Loucy (cell line): ENCODE measurements at regions not wholly inside any gene's neighbourhood (a gene's known extent, or its start where the extent isn't known, plus 50 kb on each side); places are given as distances from the start of the nearest gene placed in this dataset.

Experiments
- H2AFZ ChIP-seq: fragments of 200-600 bp; sonication (generic); 2 replicates; pipeline ENCODE4 v1.6.0; 2016; ENCODE audit warnings: antibody characterized with exemption, mild to moderate bottlenecking, low read length, moderate library complexity
- H3F3A ChIP-seq: fragments of 200-600 bp; 2 replicates; pipeline ENCODE4 v1.6.0; 2016; ENCODE audit warnings: antibody characterized with exemption, low read depth, mild to moderate bottlenecking
- H3K27me3 ChIP-seq: fragments of 200-600 bp; sonication (generic); 2 replicates; pipeline ENCODE4 v1.6.1; 2014; ENCODE audit warnings: low read length, mild to moderate bottlenecking; ENCODE audit not compliant: insufficient read depth, poor library complexity, severe bottlenecking
- H3K36me3 ChIP-seq: fragments of 200-600 bp; sonication (generic); 2 replicates; pipeline ENCODE4 v1.6.1; 2016; ENCODE audit warnings: low read length; ENCODE audit not compliant: insufficient read depth
- H3K4me1 ChIP-seq: fragments of 200-600 bp; sonication (generic); 2 replicates; pipeline ENCODE4 v1.5.1; 2014; ENCODE audit warnings: low read length, mild to moderate bottlenecking; ENCODE audit not compliant: insufficient read depth, poor library complexity, severe bottlenecking
- H3K4me2 ChIP-seq: fragments of 200-600 bp; sonication (generic); 2 replicates; pipeline ENCODE4 v1.6.0; 2014; ENCODE audit warnings: antibody characterized with exemption, low read length, low read depth, mild to moderate bottlenecking; ENCODE audit not compliant: poor library complexity, severe bottlenecking
- H3K4me3 ChIP-seq: fragments of 200-600 bp; sonication (generic); 2 replicates; pipeline ENCODE4 v1.5.1; 2014; ENCODE audit warnings: low read length, mild to moderate bottlenecking, mixed read lengths; ENCODE audit not compliant: poor library complexity, severe bottlenecking
- H3K79me2 ChIP-seq: fragments of 200-600 bp; sonication (generic); 2 replicates; pipeline ENCODE4 v1.6.1; 2014; ENCODE audit warnings: low read length; ENCODE audit not compliant: insufficient read depth
- H3K9ac ChIP-seq: fragments of 200-600 bp; sonication (generic); 2 replicates; pipeline ENCODE4 v1.6.0; 2014; ENCODE audit warnings: mild to moderate bottlenecking, low read depth, low read length, moderate library complexity; ENCODE audit not compliant: poor library complexity, severe bottlenecking
- H3K9me2 ChIP-seq: fragments of 200-600 bp; sonication (generic); replicated peaks from 2 replicates; pipeline ENCODE4 v1.6.1; 2016; ENCODE audit warnings: low read depth, low read length, mixed read lengths
- H3K9me3 ChIP-seq: fragments of 200-600 bp; sonication (generic); 2 replicates; pipeline ENCODE4 v1.6.1; 2014; ENCODE audit warnings: mild to moderate bottlenecking, antibody characterized with exemption, low read length, low read depth; ENCODE audit not compliant: insufficient read depth
- H4K20me1 ChIP-seq: fragments of 200-600 bp; sonication (generic); 2 replicates; pipeline ENCODE4 v1.6.0; 2014; ENCODE audit warnings: antibody characterized with exemption, low read length, mild to moderate bottlenecking; ENCODE audit not compliant: insufficient read depth, poor library complexity, severe bottlenecking
- CTCF ChIP-seq: fragments of 200-600 bp; sonication (generic); conservative IDR thresholded peaks from 2 replicates; pipeline ENCODE4 v1.5.1; 2014; ENCODE audit warnings: mild to moderate bottlenecking, antibody characterized with exemption, low read length
- EZH2phosphoT487 ChIP-seq: fragments of 200-600 bp; IDR thresholded peaks from 2 replicates; pipeline ENCODE4 v1.6.1; 2018; ENCODE audit warnings: antibody characterized with exemption, mild to moderate bottlenecking, moderate library complexity, borderline replicate concordance

DNA sequence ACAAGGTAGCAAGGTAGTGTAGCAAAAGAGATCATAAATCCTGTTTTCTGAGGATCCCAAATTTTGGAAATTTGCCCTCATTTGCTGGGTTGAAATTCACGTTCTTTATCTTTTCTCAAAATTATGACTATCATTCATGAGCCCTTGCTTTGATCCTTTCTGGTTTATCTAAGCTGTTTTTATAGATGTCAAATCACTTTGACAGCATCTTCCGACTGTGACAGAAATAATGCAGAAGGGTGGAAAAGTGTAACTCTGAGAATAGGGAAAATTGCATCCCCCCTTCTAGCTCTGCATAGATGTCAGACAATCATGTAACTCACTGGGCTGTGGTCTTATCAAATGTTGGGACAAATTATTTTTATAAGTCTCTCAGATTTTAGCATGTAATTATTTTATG is 550.1 kb downstream of the OMA1 start:
- no peaks in the 10 kb centered on the region for H3K4me1 ChIP-seq
- TF ChIP-seq CTCF (no peak), EZH2phosphoT487 (no peak)
- no peak overlapping the region for H2AFZ ChIP-seq

GRCh38 chr1:57991289-57991688 is 555.2 kb downstream of the OMA1 start:
- Histone ChIP-seq H3K79me2 (no peaks in the 10 kb centered on the region), H2AFZ (no peak overlapping the region), H3F3A (no peaks in the 10 kb centered on the region), H3K4me1 (peaks cover 15% of the 10 kb centered on the region), H3K9ac (no peak overlapping the region), H3K4me3 (no peak overlapping the region), H4K20me1 (no peaks in the 10 kb centered on the region), H3K36me3 (no peaks in the 10 kb centered on the region), H3K9me3 (no peaks in the 10 kb centered on the region), H3K9me2 (no peaks in the 10 kb centered on the region), H3K4me2 (no peak overlapping the region), H3K27me3 (no peaks in the 10 kb centered on the region)
- TF ChIP-seq EZH2phosphoT487 (no peak), CTCF (no peak)

More for the DNA sequence above, 550.1 kb downstream of the OMA1 start:
- H3K36me3 ChIP-seq = no peaks in the 10 kb centered on the region
- no peaks in the 10 kb centered on the region for H3K9me3 ChIP-seq
- no peak overlapping the region for H3K4me2 ChIP-seq
- H3K27me3 ChIP-seq = no peaks in the 10 kb centered on the region
- no peaks in the 10 kb centered on the region for H3K9me2 ChIP-seq
- no peak overlapping the region for H3K9ac ChIP-seq
- no peaks in the 10 kb centered on the region for H3F3A ChIP-seq
- H4K20me1 ChIP-seq = no peaks in the 10 kb centered on the region
- H3K4me3 ChIP-seq = no peak overlapping the region
- no peaks in the 10 kb centered on the region for H3K79me2 ChIP-seq

GRCh38 chr1:57989877-57990276 is 556.6 kb downstream of the OMA1 start:
- Histone ChIP-seq H3K27me3 (no peaks in the 10 kb centered on the region), H3K79me2 (no peaks in the 10 kb centered on the region), H4K20me1 (no peaks in the 10 kb centered on the region), H3K4me1 (peaks cover 21% of the 10 kb centered on the region), H3K9ac (no peak overlapping the region), H3K9me3 (no peaks in the 10 kb centered on the region), H2AFZ (no peak overlapping the region), H3K4me2 (no peak overlapping the region), H3F3A (no peaks in the 10 kb centered on the region), H3K9me2 (no peaks in the 10 kb centered on the region), H3K4me3 (no peak overlapping the region), H3K36me3 (no peaks in the 10 kb centered on the region)
- TF ChIP-seq EZH2phosphoT487 = no peak

GRCh38 chr1:57987523-57987922 is 559.0 kb downstream of the OMA1 start:
- no peak for TF ChIP-seq EZH2phosphoT487
- no peak for TF ChIP-seq CTCF
- no peaks in the 10 kb centered on the region for H3F3A ChIP-seq
- H3K4me2 ChIP-seq = no peak overlapping the region

More at GRCh38 chr1:57987523-57987922, 559.0 kb downstream of the OMA1 start:
- no peaks in the 10 kb centered on the region for H3K9me3 ChIP-seq
- H3K4me3 ChIP-seq = no peak overlapping the region
- no peaks in the 10 kb centered on the region for H3K27me3 ChIP-seq
- H3K36me3 ChIP-seq = no peaks in the 10 kb centered on the region
- no peaks in the 10 kb centered on the region for H3K9me2 ChIP-seq
- no peak overlapping the region for H3K9ac ChIP-seq
- H2AFZ ChIP-seq = no peak overlapping the region
- no peaks in the 10 kb centered on the region for H3K79me2 ChIP-seq
- H3K4me1 ChIP-seq = peaks cover 24% of the 10 kb centered on the region
- no peaks in the 10 kb centered on the region for H4K20me1 ChIP-seq
